ENCODE measurements at regions not wholly inside any gene's neighbourhood (a gene's known extent, or its start where the extent isn't known, plus 50 kb on each side); places are given as distances from the start of the nearest gene placed in this dataset.
"Not testable (repeated sequence)": the region's sequence is repeated elsewhere in the genome, so short reads cannot be mapped to it uniquely, and the experiment has no call there.

DNA sequence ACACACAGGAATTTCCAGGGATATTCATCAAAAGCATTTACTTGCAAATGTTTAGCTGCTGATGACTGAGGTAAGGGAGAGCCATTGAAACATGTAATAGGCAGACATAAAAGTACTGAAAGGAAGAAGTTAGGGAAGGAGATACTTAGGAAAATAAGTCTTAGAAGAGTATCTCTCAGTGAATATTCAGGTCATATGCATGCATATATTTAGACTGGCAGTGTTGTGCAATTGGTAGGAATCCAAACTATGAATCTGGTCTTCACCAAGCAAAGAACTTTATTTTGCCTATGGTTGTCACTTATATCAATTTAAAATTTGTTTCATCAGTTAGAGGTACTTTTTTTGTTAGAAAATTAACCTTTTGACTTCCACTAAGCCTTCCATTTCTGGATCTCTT, 1490.7 kb downstream of the SUCLG1 start:
- DNase-seq (ENCODE audit: low read depth): no peak

DNA sequence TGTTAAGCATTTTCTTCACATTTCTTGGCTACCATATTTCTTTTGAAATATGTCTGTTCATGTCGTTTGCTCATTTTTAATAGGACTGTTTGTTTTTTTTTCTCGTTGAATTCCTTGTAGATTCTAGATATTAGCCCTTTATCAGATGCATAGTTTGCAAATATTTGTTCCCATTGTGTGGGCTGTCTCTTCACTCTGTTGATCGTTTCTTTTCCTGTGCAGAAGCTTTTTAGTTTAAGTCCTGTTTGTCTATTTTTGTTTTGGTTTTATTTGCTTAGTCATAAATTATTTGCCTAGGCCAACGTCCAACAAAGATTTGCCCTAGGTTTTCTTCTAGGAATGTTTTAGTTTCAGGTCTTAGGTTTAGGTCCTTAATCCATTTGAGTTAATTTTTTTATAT, 1494.7 kb downstream of the SUCLG1 start:
- no peak for DNase-seq (ENCODE audit: low read depth)

DNA sequence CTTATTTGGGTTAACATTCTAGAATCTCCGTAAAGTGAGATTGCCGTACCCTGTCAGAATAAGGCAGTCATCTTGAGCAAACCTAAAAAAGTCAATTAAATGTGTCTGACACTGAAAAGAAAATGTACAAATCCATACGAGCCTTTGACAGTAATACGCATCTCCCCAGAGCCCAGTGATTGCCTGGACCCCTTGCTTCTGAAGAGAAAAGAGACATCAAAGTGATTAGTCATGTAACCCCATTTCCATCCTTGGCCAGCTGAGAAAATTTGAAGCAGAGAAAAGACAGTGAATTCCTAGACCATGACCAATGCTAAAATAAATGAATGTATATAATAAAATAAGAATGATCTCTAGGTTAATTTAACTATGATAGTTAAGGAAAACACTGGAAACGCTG, 1499.4 kb downstream of the SUCLG1 start:
- no peak for DNase-seq (ENCODE audit: low read depth)

DNA sequence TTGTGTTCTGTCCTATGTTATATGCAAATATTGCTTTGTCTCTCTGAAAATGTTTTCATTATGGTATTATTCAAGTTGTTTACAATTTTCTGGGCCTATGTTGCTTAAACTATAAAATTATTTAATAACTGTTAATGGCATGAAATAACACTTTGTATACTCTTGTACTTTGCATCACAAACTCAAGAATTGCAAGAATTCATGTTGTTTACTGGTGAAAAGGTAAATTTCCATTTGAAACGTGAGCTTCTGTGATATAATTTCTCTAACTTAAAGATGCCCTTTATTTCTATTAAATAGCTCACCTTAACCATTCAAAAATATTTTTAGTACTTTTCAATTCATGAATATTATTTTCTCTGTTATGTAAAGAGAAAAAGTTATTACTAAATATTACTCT, 1504.2 kb downstream of the SUCLG1 start:
- no peak for DNase-seq (ENCODE audit: low read depth)

DNA sequence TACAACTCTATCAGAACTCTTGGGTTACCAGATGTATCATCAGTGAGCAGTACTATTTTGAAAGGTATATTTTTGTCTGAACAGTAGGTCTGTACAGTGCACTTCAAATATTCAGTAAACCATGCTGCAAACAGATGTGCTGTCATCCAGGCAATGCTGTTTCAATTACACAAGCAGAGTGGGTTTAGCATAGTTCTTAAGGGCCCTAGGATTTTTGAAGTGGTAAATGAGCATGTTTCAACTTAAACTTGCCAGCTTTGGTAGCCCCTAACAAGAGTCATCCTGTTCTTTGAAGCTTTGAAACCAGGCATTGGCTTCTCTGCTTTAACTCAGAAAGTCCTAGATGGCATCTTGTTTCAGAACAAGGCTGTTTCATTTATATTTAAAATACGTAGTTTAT, 1519.9 kb downstream of the SUCLG1 start:
- no peak for DNase-seq (ENCODE audit: low read depth)

DNA sequence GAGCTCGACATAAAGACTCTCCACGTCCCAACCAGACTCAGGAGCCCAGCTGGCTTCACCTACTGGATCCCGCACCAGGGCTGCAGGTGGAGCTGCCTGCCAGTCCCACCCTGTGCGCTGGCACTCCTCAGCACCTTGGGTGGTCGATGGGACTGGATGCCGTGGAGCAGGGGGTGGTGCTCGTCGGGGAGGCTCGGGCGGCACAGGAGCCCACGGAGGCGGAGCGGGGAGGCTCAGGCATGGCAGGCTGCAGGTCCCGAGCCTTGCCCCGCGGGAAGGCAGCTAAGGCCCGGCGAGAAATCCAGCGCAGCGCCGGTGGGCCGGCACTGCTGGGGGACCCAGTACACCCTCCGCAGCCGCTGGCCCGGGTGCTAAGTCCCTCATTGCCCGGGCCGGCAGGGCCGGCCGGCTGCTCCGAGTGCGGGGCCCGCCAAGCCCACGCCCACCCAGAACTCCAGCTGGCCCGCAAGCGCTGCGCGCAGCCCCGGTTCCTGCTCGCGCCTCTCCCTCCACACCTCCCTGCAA, 1520.7 kb downstream of the SUCLG1 start:
- not testable (repeated sequence) for DNase-seq (ENCODE audit: low read depth)

DNA sequence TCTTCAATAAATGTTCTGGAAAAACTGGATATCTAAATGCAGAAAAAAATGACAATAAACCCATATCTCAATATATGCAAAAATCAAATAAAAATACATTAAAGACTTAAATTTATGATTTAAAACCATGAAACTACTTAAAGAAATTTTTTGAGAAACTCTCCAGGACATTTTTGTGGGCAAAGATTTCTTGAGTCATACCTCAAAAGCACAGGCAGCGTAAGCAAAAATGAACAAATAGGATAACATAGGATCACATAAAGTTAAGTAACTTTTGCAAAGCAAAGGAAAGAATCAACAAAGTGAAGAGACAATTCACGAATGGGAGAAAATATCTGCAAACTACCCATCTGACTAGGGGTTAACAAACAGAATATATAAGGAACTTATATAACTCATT, 1545.5 kb downstream of the SUCLG1 start:
- no peak for DNase-seq (ENCODE audit: low read depth)

DNA sequence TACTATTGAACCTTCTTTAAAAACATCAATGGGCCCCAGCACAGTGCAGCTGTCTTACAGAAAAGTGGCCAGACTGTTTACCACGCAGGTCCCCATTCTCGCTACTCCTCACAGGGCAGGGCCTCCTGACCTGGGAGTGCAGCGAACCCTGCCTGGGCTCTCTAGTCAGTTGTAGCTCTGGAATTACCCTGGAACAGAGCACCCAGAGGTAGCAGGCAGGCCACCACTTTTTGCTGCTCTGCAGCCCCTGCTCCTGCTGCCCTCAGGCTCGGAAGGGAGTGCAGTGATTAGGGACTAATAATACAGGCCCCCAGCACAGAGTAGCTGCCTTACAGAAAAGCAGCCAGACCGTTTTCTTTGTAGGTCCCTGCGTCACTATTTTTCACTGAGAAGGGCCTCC, 1563.0 kb downstream of the SUCLG1 start:
- DNase-seq (ENCODE audit: low read depth): no peak

DNA sequence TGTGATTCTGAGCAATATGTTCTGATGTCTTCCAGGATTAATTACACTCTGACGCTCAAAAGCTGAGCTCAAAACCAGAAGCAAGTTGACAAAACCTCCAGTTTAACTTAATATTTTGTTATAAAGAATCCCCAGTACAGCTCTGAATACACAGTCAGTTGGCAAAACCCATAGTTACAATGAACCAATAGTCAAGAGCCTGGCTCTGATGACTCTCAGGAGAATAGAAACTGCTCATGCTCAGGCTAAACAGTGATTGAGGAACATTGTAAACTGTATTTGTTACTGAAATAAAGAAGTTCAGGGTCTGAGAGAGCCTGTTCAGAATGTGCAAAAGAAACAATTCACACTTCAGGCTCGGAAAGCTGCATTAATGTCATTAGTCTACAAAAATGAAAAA, 1565.9 kb downstream of the SUCLG1 start:
- no peak for DNase-seq (ENCODE audit: low read depth)

DNA sequence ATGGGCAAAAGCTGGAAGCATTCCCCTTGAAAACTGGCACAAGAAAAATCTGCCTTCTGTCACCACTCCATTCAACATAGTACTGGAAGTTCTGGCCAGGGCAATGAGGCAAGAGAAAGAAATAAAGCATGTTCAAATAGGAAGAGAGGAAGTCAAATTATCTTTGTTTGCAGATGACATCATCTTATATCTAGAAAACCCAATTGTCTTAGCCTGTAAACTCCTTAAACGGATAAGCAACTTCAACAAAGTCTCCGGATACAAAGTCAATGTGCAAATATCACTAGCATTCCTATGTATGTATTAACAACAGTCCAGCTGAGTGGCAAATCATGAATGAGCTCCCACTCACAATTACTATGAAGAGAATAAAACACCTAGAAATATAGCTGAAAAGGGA, 1579.3 kb downstream of the SUCLG1 start:
- DNase-seq (ENCODE audit: low read depth): no peak

DNA sequence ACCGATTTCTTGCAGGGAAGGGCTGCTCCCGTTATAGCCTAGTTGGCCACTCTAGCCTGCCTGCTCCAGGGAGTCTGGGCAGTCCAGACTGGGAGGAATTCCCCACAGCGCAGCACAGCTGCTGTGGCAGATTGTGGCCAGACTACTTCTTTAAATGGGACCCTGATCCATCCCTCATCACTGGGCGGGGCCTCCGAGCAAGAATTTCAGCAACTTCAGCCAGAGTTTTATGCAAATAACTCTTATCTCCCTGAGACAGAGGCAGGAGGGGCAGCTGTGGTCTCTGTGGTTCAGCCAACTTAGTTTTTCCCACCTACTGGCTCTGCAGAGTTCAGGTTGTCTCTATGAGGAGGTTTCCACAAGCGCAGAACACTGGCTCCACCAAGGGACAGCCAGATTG, 1583.2 kb downstream of the SUCLG1 start:
- no peak for DNase-seq (ENCODE audit: low read depth)

DNA sequence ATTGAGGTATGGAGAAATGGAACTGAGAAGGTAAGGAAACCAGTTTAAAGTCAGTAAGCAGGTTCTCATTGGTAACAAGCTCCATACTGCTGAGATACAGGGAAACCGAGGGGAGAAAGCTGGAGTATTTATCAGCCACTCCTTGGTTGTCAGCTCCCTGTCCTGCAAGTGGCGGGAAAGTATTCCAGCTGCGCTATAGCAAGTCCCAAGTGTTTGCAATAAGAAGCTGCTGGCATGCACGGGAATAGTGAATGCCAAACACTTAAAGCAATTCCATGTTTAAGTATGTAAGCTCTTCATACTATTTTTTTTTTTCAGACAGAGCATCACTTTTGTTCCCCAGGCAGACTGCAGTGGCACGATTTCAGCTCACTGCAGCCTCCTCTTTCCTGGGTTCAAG, 1601.1 kb downstream of the SUCLG1 start:
- no peak for DNase-seq (ENCODE audit: low read depth)

DNA sequence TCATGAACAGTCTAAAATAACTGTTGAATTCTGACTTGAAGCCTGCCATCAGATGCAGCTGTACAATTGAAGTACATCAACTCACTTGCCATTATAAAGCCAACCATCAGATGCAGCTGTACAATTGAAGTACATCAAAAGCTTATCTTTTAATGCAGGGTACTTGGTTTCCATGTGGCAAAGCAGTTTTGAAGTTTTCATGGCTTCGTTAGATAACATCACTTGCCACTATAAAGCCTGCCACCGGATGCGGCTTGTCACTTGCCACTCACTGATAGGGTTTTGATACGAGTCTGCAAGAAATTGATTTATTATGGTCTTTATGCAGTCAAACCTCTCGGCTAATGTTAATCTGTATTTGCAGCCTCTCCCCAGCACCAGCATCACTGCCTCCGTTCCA, 1605.8 kb downstream of the SUCLG1 start:
- no peak for DNase-seq (ENCODE audit: low read depth)

DNA sequence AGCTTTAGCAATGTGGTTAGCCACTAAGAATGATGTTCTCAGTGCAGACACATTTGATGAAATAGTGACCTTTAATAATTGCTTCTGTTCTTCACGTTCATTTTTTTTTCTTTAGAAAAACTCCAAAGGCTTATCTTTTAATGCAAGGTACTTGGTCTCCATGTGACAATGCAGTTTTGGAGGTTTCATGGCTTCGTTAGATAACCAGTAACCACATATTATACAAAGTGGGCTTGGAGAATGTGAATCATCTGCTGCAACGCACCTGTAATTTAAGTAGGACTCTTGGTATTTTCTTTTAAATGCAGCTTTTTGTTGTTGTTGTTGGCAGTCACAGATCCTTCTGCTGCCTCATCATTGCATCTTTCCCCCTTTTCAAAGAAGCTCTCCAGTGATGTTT, 1606.3 kb downstream of the SUCLG1 start:
- DNase-seq (ENCODE audit: low read depth): no peak

DNA sequence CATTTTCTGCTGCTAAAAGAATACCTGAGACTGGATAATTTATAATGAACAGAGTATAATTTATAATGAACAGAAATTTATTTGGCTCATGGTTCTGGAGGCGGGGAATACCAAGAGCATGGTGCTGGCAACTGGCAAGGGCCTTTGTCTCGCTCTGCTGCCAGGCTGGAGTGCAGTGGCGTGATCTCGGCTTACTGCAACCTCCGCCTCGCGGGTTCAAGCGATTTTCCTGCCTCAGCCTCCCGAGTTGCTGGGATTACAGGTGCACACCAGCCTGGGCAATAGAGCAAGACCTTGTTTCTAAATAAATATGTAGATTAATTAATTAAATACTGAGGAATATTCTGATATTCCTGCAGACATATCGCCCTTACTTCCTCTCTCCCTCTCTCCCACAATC, 1610.8 kb downstream of the SUCLG1 start:
- DNase-seq (ENCODE audit: low read depth): no peak

DNA sequence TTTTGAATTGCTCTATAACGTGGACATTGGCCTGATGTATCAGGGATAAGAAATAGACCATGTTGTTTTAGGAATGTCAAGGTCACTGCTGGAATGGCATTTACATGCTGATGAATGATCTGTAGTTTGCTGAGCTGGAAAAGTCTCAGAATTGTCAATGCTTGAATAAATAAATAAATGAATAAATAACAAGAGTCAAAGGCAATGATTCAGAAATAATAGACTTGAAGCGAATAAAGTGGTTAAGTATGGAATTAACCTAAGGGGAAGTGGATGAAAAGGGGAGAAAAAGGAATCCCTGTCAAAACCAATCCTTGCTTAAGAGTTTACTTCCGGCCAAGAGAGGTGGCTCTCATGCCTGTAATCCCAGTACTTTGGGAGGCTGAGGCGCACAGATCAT, 1620.0 kb downstream of the SUCLG1 start:
- DNase-seq (ENCODE audit: low read depth): no peak

DNA sequence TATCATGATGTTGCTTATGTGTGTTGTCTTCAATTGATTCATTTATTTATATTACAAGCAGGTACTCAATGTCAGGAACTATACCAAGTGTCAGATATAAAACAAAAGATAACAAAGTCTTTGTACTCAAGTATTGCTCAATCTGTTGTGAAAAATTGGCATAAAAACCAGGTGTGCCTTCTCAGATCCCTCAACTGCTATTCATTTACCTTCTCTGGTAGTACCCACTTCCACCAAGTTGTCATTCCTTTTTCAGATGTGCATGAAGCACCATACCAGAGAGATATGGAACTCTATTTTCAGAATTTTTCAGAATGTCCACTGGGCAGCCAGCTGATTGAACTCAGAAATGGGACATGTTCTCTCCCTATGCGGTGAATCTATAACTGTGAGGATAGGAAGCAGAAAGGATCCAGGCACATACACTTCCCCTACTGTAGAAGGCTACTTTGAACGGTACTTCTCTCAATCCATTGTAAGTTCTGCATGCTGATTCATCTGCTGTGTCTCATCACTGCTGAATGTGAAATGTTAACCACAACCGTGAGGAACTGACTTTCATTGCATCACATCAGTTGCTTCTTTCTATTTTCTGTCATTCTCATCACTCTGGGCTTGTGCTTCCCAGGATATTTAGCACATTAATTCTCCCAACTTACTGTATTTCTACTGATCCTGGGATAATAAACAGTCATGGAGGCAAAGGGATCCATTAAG, 1621.3 kb downstream of the SUCLG1 start:
- DNase-seq (ENCODE audit: low read depth): no peak

DNA sequence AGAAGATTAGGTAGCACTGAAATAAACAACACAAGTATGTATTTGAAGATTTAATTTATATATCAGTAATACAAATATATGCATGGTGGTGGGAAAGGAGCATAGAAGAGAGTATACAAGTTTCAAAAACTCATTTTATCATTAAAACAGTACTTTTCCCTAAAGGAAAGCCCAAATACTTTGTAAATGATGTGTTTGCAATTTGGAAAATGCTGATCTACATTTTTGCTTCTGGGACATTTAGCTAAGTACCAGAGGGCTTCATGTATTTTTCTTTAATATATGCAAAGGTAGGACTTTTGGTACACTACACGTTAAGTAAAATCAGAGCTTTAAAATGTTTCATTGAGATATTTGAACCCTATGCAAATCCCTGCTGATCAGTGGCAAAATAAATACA, 1624.2 kb downstream of the SUCLG1 start:
- DNase-seq (ENCODE audit: low read depth): no peak

DNA sequence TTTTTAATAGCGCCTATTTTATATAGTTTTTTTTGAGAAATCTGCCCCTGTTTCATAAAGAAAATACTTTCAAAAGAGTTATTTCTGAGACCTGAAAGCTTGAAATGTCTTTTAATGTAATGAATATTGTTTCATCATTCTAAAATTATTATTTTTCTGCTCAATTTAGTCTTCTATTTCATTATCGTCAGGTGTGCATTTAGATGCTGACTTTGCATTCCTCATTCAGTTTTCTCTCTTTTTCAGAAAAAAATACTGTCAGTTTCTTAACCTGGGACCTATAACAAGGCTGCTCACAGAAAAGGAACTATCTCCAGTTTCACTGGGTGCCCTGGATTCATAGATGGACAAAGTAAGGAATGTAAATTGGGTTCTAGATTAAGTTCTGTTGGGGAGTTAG, 1631.7 kb downstream of the SUCLG1 start:
- no peak for DNase-seq (ENCODE audit: low read depth)

DNA sequence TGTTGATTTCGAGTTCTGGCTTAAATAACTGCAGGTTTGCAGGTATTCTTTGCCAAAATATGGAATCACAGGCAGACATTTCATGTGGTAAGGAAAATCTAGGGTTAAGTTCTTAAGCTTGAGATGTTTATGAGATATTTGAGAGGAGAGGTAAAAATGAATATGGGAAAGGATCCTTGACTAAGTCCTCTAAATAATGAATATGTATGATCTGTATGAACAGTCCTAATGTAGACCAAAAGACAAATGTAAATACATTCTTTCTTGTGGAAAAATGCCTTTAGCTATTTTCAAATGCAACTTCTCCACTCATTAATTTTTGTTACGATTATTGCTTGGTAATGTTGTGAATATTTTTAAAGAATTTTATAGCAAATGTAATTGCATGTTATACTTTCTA, 1632.6 kb downstream of the SUCLG1 start:
- no peak for DNase-seq (ENCODE audit: low read depth)

DNA sequence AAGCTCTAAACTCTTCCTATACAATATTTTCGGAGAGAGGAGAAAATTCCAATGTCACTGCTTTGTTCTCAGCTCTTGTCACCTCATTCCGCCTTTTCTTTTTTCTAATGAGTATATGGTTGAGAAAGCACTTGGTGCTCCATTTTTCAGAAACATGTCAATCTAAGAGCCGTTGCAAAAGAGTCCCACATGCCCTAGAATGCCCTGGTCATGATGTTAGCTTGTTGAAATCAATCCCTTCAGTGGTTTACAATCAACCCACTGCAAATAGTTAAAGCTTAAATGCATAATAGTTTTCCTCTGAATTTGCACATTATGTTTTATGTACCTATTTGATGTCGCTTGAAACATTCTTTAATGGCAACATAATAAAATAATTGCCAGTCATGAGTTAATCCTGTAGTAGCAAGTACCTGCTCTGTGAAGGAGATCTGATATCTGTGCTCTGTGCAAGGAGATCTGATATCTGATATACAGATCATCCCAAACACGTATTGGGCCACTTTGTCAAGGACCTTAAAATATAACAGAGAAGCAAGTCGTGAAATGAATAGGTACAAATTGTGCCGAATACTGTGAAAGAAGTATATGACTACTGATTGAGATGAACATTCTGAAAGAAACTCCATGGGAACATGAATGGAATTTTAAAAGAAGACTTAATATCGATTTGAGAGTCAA, 1633.5 kb downstream of the SUCLG1 start:
- DNase-seq (ENCODE audit: low read depth): no peak

DNA sequence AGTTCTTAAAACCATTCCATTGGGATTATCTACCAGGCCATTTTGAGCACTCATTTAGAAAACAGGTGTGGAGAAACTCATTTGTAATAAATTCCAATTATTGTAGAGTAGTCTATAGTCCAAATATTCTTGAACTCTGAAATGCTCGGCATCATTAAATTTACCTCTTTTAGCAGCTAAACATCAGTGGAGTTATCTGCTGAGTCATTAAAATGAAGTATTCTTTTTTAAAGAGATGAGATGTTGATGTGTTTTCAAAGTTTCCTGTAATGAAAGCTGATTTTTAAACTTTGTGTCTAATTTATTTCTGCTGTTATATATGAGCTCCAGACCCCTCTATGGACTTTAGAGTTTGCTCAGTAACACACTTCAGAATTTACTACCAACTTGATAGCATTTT, 1635.2 kb downstream of the SUCLG1 start:
- no peak for DNase-seq (ENCODE audit: low read depth)

DNA sequence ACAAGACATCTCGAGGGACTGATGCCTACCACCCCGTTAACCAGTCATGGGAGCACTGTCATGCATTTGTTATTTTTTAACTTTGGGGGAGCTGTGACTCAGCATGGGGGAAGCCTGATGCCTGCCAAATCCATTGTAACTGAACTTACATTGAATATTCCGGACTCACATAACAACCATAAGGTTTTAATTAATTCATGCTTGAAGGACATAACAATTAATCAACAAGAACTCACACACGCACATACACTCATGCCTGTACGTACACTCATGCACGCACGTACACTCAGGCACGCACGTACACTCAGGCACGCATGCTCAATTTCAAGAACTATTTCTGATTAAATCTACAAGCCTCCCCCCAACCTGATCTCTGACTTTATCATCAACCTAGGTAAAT, 1639.1 kb downstream of the SUCLG1 start:
- no peak for DNase-seq (ENCODE audit: low read depth)

DNA sequence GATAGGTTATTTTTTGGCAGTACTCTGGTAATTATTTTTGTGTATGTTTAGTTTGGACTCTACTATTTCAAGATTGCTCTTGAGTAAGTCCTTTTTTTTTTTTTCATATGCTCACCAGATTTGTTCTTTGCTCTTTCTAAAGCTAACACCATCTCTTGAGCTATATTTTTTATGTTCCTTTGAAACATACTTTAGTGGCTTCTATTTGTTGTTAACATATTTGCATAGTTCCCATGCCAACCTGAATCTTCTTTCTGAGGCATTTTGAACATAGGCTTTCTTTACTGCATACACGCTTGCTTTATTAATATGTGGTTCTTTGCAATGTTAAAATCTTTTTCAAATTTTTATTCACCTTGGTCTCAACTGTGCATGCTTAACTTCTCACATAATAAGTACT, 1644.9 kb downstream of the SUCLG1 start:
- DNase-seq (ENCODE audit: low read depth): no peak

All from stimulated activated CD8-positive, alpha-beta memory T cell treated with anti-CD3 and anti-CD28 coated beads, Interleukin-15, amount 100 ng/mL, for 1 hour (primary cell).